GM23338 (cell line): ENCODE measurements at regions not wholly inside any gene's neighbourhood (a gene's known extent, or its start where the extent isn't known, plus 50 kb on each side); places are given as distances from the start of the nearest gene placed in this dataset.

ENCODE experiments used
- ATAC-seq: fragments of 200-7000 bp; cut with Tn5 transposase; 3 replicates; pipeline ENCODE4 v1.9.1; 2020
- DNase-seq: peaks from one replicate; pipeline ENCODE4 v3.0.0-alpha.2; 2015; ENCODE audit warnings: low spot score
- H2AFZ ChIP-seq: fragments of 200-600 bp; sonication (generic); 2 replicates; pipeline ENCODE4 v1.8.0; 2016; ENCODE audit warnings: antibody characterized with exemption, mild to moderate bottlenecking, moderate library complexity
- H3F3A ChIP-seq: fragments of 200-600 bp; sonication (generic); replicated peaks from 2 replicates; pipeline ENCODE4 v1.8.0; 2017; ENCODE audit warnings: antibody characterized with exemption, mixed run types, low read depth
- H3K27ac ChIP-seq: fragments of 200-600 bp; sonication (generic); 2 replicates; pipeline ENCODE4 v1.6.1; 2016; ENCODE audit warnings: low read depth
- H3K27me3 ChIP-seq: fragments of 200-600 bp; sonication (generic); 2 replicates; pipeline ENCODE4 v1.8.0; 2016; ENCODE audit warnings: mild to moderate bottlenecking, mixed run types, moderate library complexity; ENCODE audit not compliant: insufficient read depth
- H3K36me3 ChIP-seq: fragments of 200-600 bp; sonication (generic); 2 replicates; pipeline ENCODE4 v1.8.0; 2016; ENCODE audit warnings: mild to moderate bottlenecking; ENCODE audit not compliant: insufficient read depth
- H3K4me1 ChIP-seq: fragments of 200-600 bp; sonication (generic); 2 replicates; pipeline ENCODE4 v1.8.0; 2016; ENCODE audit warnings: mild to moderate bottlenecking, moderate library complexity; ENCODE audit not compliant: insufficient read depth
- H3K4me2 ChIP-seq: fragments of 200-600 bp; sonication (generic); 2 replicates; pipeline ENCODE4 v1.7.1; 2017; ENCODE audit warnings: mixed run types
- H3K4me3 ChIP-seq: fragments of 200-600 bp; sonication (generic); 2 replicates; pipeline ENCODE4 v1.6.1; 2016; ENCODE audit warnings: mixed run types
- H3K79me2 ChIP-seq: fragments of 200-600 bp; sonication (generic); replicated peaks from 2 replicates; pipeline ENCODE4 v1.8.0; 2017; ENCODE audit warnings: mild to moderate bottlenecking; ENCODE audit not compliant: insufficient read depth
- H3K9me2 ChIP-seq: fragments of 200-600 bp; sonication (generic); 2 replicates; pipeline ENCODE4 v1.8.0; 2017; ENCODE audit not compliant: insufficient read depth
- H4K20me1 ChIP-seq: fragments of 200-600 bp; sonication (generic); replicated peaks from 2 replicates; pipeline ENCODE4 v1.8.0; 2017; ENCODE audit warnings: mild to moderate bottlenecking; ENCODE audit not compliant: insufficient read depth
- H3K27ac Mint-ChIP-seq: 2 replicates; pipeline ENCODE4 v1.8.0; 2020; ENCODE audit warnings: inconsistent platforms, mild to moderate bottlenecking, moderate library complexity, mixed read lengths
- H3K27me3 Mint-ChIP-seq: 3 replicates; pipeline ENCODE4 v1.8.0; 2022; ENCODE audit warnings: low read depth, mild to moderate bottlenecking, moderate library complexity, mixed read lengths, inconsistent platforms; ENCODE audit not compliant: insufficient read depth, poor library complexity
- H3K36me3 Mint-ChIP-seq: 3 replicates; pipeline ENCODE4 v1.8.0; 2021; ENCODE audit warnings: low read depth, mild to moderate bottlenecking, inconsistent platforms, moderate library complexity, mixed read lengths
- H3K4me1 Mint-ChIP-seq: 3 replicates; pipeline ENCODE4 v1.8.0; 2020; ENCODE audit warnings: mild to moderate bottlenecking, inconsistent platforms, mixed read lengths
- H3K4me3 Mint-ChIP-seq: 3 replicates; pipeline ENCODE4 v1.8.0; 2021; ENCODE audit warnings: moderate library complexity, mild to moderate bottlenecking, inconsistent platforms, mixed read lengths
- H3K9me3 Mint-ChIP-seq: 3 replicates; pipeline ENCODE4 v1.8.0; 2020; ENCODE audit warnings: moderate library complexity, mild to moderate bottlenecking, inconsistent platforms, mixed read lengths
- CREB1 ChIP-seq: fragments of 250-450 bp; sonication (Bioruptor Pico); IDR thresholded peaks from 2 replicates; pipeline ENCODE4 v1.5.0; 2020; ENCODE audit warnings: low read depth, mild to moderate bottlenecking, moderate library complexity
- CTCF ChIP-seq, 2 experiments: fragments of 200-600 bp in 1 of 2; sonication (generic) in 1 of 2; conservative IDR thresholded peaks; 2 replicates each; pipeline versions ENCODE4 v1.5.1 to v1.6.1; 2016 to 2017; ENCODE audit warnings: antibody characterized with exemption in 2 of 2, low read depth in 2 of 2, mild to moderate bottlenecking in 2 of 2, moderate library complexity in 1 of 2
- ETS1 ChIP-seq: IDR thresholded peaks from 2 replicates; pipeline ENCODE4 v1.6.1; 2016; ENCODE audit warnings: antibody characterized with exemption
- EZH2 ChIP-seq: fragments of 200-600 bp; sonication (generic); IDR thresholded peaks from one replicate; pipeline ENCODE4 v1.8.0; 2017; ENCODE audit warnings: antibody characterized with exemption, mild to moderate bottlenecking, low read depth; ENCODE audit not compliant: unreplicated experiment
- EZH2phosphoT487 ChIP-seq: fragments of 200-600 bp; sonication (generic); IDR thresholded peaks from one replicate; pipeline ENCODE4 v1.8.1; 2018; ENCODE audit warnings: antibody characterized with exemption; ENCODE audit not compliant: unreplicated experiment
- JUNB ChIP-seq: IDR thresholded peaks from one replicate; pipeline ENCODE4 v1.6.1; 2016; ENCODE audit warnings: antibody characterized with exemption; ENCODE audit not compliant: unreplicated experiment
- NANOG ChIP-seq: IDR thresholded peaks from 2 replicates; pipeline ENCODE4 v1.6.1; 2016; ENCODE audit warnings: antibody characterized with exemption, borderline replicate concordance
- POLR2AphosphoS5 ChIP-seq: IDR thresholded peaks from 2 replicates; pipeline ENCODE4 v1.6.1; 2016; ENCODE audit warnings: antibody characterized with exemption, low read depth
- REST ChIP-seq: IDR thresholded peaks from one replicate; pipeline ENCODE4 v1.6.1; 2018; ENCODE audit warnings: antibody characterized with exemption; ENCODE audit not compliant: unreplicated experiment
- STAT1 ChIP-seq: IDR thresholded peaks from one replicate; pipeline ENCODE4 v1.6.1; 2016; ENCODE audit warnings: antibody characterized with exemption; ENCODE audit not compliant: unreplicated experiment
- ZNF114 ChIP-seq: fragments of 250-450 bp; sonication (Bioruptor Pico); IDR thresholded peaks from 2 replicates; pipeline ENCODE4 v1.5.0; 2020; ENCODE audit warnings: mild to moderate bottlenecking, moderate library complexity
- ZNF331 ChIP-seq: fragments of 250-450 bp; sonication (Bioruptor Pico); IDR thresholded peaks from 2 replicates; pipeline ENCODE4 v1.5.0; 2020; ENCODE audit warnings: low read depth, mild to moderate bottlenecking, moderate library complexity
- ZNF462 ChIP-seq: fragments of 250-450 bp; sonication (Bioruptor Pico); IDR thresholded peaks from 2 replicates; pipeline ENCODE4 v1.5.0; 2020; ENCODE audit warnings: mild to moderate bottlenecking, moderate library complexity

- Histone ChIP-seq H3K27ac (no peak overlapping the region), H4K20me1 (no peaks in the 10 kb centered on the region), H3K4me1 (no peaks in the 10 kb centered on the region), H3K4me3 (no peak overlapping the region), H3K4me2 (no peak overlapping the region), H3K27me3 (no peaks in the 10 kb centered on the region), H3K79me2 (no peaks in the 10 kb centered on the region), H2AFZ (no peak overlapping the region), H3K36me3 (no peaks in the 10 kb centered on the region), H3F3A (no peaks in the 10 kb centered on the region), H3K9me2 (0 out of 2 replicates have a peak, but pooled peaks cover 5% of the 10 kb centered on the region)
- no peaks in the 10 kb centered on the region for H3K36me3 Mint-ChIP-seq
- no peak overlapping the region for H3K27ac Mint-ChIP-seq
- TF ChIP-seq CREB1 (CRISPR knock-in tag) (no peak), ETS1 (no peak), JUNB (no peak), NANOG (no peak), POLR2AphosphoS5 (no peak), ZNF462 (no peak), REST (no peak), CTCF (conservative IDR thresholded peaks at IDR 0.05; ENCODE audit: low read depth in 2 of 2) (no peak), STAT1 (no peak), ZNF331 (CRISPR knock-in tag) (no peak), EZH2phosphoT487 (no peak), ZNF114 (CRISPR knock-in tag) (no peak), EZH2 (no peak)
- H3K4me1 Mint-ChIP-seq, result no peaks in the 10 kb centered on the region
- ATAC-seq (no peak), DNase-seq (no peak)
- no peaks in the 10 kb centered on the region for H3K9me3 Mint-ChIP-seq
- no peak overlapping the region for H3K4me3 Mint-ChIP-seq
- no peaks in the 10 kb centered on the region for H3K27me3 Mint-ChIP-seq
Measured at GRCh38 chr5:15304066-15304731, 195.8 kb upstream of the FBXL7 start.
